ENCODE measurements at regions not wholly inside any gene's neighbourhood (a gene's known extent, or its start where the extent isn't known, plus 50 kb on each side); places are given as distances from the start of the nearest gene placed in this dataset.
"Not testable (repeated sequence)": the region's sequence is repeated elsewhere in the genome, so short reads cannot be mapped to it uniquely, and the experiment has no call there.

DNA sequence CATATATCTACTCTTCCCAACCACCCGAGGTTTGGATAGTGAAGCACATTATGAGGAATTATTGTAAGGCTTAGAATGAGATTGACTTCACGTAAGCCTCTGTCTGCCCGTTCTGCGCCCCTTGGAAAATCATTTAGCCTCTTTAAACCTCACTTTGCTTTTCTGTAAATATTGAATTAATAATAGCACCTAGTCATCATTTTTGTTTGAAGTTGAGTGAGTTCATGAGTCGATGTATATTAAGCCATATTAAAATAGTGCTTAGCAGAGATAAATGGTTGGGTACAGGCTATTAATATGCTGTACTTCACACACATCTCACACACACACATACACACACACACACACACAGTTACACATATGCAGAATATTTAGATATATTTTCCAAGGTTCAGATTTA lies 344.8 kb upstream of the EYS start:
- DNase-seq: no peak

DNA sequence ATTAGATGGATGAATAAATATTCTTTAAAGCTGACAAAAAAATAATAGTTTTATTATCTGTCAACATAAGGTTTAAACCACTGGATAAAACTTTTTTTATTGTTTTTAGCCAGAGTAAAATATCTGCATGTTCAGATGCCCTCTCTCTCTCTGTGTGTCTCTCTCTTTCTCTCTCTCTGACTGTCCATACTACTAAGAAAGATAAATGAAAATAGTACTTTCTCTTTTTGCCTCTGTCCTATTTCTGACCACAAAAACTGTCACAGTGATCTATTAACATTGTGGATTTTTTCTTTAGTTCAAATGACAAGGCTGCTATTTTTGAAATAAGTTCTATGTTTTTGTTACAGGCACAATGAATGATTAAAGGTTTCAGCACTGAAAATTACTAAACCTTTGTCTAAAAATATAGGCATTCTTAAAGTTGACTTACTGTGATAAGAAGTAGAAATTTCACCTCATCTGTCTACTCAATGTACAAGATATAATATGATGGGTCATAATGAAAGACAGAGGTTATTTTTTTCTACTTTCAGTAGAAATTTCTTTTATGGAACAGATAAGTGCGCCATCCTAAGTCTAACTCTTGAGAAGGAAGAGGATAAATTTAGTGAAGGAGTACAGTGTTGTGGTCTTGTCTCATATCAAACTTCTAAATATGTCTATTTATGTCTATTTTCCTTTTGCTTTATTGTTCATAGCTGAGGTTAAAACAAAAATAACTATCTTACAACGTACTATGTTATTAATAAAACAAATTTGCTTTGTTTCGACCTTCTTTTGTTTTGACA lies 341.9 kb upstream of the EYS start:
- no peak for DNase-seq

DNA sequence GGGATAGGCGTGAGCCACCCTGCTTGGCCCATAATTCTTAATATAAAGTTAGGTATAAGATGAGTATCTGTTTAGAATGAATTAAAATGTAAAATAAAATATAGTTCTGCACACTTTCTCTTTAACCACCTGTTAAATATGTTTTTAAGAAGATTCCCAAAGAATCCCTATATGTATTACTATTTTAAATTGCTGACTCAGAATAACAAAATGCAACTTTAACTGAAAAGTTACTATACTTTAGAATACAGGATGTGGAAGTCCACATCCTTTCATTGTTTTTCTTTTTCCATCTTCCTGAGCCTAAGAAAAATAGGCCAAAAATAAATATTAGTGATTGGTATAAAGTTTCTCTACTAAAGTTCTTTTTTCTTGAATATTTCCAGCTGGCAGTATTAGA lies 325.6 kb upstream of the EYS start:
- DNase-seq: no peak

DNA sequence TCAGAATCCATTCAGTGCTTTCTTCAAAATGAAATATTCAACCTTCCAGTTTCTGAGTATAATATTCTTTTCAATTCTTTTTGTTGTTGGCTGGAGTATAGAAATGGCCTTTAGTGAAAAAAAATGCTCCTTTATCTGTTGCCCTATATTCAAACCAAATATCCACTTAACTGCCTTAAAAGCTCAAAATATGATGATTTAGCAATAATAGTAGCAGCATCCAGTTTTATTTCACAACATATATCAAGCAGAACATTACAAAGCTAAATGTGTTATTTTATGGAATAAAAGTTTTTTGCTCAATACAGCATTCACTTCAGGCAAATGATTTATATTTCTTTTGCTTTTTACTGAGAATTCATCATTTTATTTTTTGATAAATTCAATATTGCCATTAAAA lies 322.4 kb upstream of the EYS start:
- DNase-seq: no peak

DNA sequence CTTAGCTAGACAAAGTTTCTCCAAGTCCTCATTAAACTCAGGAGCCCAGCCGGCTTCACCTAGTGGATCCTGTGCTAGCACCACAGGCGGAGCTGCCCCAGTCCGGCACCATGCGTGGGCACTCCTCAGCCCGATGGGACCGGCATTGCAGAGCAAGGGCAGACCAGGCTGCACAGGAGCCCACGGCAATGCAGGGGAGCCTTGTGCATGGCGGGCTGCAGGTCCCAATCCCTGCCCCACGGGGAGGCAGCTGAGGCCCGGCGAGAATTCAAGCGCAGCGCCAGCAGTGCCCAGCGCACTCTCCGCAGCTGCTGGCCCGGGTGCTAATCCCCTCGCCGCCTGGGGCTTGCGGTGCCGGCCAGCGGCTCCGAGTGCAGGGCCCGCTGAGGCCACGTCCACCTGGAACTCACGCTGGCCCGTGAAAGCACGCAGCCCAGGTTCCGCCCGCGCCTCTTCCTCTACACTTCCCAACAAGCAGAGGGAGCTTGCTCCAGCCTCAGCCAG lies 292.3 kb upstream of the EYS start:
- DNase-seq: no peak

DNA sequence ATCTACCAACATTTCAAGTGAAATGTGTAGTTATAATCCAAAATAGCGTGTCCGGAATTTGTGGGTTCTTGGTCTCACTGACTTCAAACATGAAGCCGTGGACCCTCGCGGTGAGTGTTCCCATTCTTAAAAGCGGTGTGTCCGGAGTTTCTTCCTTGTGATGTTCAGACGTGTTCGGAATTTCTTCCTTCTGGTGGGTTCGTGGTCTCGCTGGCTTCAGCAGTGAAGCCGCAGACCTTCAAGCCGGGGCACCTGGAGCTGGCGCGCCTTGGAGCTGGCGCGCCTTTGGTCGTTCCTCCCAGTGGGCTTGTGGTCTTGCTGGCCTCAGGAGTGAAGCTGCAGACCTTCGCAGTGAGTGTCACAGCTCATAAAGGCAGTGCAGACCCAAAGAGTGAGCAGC lies 291.5 kb upstream of the EYS start:
- no peak for DNase-seq

DNA sequence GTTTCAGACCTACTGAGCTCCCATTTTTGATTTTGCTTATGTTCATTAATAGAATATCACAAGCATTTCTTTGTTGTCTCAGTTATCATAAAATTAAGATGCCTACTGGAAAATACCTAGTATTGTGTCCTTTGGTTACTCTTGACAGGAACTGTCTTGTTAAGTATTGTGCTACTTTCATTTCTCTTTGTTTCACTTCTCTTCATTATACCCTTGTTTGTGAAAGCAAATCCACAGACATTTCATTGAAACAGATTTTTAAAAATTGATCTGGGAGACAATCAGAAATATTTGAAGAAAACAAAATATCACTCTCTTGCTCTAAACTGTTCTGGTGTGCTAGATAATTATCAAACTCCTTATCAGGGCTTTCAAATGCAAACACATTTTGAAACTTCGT lies 290.5 kb upstream of the EYS start:
- no peak for DNase-seq

DNA sequence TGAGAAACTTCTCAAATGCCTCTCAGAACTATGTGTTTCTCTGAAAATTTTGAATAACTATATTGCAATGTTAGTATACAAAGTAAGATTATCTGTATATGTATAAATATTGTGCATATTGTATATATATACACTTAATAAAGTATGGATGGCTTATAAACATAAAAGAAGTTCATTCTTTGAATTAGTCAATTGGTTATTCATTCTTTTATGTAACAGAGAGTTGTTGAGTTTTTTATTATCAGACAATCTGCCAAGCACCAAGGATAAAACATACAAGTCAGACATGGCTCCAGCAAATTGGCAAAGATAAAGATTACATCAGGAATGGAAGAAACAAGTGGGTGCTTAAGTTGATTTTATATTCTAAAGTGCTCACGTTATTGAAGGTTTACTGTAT lies 289.1 kb upstream of the EYS start:
- no peak for DNase-seq

DNA sequence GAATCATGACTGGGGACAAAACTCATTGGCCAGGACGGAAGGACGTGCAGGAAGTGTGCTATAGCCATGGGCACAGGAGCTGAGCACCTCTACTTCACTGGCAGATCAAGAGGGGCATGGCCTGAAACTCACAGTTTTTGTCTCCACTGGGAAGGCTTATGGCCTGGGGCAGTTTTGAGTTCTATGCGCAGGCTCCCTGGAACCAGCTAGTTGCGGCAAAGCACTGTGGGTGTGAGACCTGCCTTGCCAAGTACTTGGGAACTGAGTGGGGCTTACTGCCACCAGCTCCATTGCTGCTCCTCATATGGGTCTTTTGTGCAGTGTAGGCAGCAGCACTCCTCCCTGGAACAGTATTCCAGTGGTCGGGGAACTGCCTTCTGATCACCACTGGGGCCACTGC lies 282.6 kb upstream of the EYS start:
- DNase-seq: no peak

DNA sequence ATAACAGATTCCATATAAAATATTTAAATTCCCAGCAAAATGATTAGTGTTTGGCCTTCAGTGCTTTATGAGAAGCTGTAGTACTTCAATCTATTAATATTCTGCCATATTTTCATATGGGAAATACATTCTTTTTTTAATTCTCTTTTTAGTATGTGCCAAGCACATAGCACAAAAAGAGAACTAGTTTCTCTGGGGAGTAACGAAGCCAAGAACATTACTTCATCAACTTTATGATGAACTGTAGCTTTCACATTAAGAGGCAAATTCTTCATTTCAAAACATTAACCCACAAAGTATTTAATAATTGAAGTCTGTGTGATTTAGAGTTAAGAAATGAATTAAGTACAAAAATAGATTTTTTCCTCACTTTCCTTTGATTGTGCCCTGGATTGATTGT lies 281.0 kb upstream of the EYS start:
- no peak for DNase-seq

DNA sequence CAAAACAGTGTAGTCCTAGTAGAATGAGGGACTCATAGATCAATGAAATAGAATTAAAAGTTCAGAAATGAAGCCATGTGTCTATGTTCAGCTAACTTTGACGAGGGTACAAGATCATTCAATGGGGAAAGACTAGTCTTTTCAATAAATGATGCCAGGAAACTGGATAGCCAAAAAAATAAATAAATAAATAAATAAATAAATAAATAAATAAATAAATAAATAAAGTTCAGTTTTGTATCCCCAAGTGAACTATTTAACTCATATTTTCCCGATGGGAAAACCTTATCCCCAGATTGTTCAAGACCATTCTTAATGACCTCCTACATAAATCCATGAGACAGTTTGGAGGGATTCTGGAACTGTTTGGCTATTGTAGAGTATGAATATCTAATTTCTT lies 277.1 kb upstream of the EYS start:
- no peak for DNase-seq

DNA sequence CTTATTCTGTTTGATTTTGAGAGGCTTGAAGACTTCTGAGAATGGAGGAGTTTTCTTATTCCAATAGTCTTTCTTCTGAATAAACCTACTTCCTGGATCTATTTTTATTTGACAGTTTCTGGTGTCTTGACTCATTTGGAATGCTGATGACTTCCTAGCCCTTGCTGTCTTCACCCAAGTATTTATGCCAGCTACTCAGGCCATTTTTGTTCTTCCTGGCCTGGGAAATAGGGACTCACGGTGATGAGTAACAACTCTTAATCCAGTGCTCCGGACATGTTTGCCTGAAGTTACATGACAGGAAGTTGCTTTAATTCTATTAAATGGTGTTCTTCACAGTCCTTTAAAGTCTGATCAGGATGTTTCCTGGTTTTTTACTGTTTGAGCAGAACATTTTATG lies 272.1 kb upstream of the EYS start:
- DNase-seq: no peak

DNA sequence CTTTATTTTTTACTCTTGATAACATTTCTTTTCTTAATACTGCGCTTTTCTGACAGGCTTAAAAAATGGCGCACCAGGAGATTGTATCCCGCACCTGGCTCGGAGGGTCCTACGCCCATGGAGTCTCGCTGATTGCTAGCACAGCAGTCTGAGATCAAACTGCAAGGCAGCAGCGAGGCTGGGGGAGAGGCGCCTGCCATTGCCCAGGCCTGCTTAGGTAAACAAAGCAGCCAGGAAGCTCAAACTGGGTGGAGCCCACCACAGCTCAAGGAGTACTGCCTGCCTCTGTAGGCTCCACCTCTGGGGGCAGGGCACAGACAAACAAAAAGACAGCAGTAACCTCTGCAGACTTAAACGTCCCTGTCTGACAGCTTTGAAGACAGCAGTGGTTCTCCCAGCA lies 264.2 kb upstream of the EYS start:
- DNase-seq: not testable (repeated sequence)

DNA sequence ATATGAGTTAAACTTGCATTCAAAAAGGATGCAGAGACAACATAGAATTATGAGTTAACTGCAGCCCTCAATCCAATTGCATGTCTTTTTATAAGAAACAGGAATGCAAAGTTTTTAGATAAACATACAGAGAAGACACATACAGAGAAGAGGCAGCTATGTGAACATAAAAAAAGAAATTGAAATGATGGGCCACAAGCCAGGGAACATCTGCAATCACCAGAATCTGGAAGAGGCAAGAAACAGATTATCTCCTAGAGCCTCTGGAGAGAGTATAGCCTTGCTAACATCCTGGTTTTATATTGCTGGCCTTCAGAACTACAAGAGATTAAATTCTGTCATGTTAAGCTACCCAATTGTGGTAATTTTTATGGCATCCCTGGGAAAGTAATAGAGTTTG lies 257.2 kb upstream of the EYS start:
- DNase-seq: no peak

DNA sequence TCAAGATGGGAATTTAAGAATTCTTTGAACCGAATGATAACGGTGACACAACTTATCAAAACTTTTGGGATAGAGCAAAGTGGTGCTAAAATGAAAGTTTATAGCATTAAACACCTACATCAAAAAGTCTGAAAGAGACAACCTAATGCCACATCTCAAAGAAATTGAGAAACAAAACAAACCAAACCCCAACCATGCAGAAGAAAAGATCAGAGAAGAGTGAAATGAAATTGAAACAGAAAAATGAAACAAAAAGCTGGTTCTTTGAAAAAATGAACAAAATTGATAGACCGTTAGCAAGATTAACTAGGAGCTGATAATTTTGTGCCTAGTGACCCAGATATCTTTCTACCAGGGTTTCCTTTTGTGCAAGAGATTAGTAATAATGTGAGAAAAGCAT lies 248.0 kb upstream of the EYS start:
- DNase-seq: no peak

DNA sequence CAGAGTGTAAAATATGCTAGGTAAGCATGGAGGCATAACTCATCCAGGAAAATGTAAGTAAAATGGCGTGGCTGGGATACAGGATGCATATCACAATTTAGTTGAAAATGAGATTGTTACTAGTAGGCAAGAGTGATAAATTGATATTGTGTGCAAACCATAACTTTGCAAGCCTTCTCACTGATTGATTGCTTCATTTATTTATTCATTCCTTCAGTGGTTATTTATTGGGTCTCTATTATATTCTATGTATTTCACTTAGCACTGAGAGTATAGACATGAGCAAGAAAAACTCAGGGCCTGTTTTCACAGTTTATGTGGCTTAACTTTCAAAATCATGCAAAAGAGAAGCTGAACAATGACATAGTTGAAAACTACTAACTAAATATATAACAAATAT lies 241.0 kb upstream of the EYS start:
- DNase-seq: no peak

DNA sequence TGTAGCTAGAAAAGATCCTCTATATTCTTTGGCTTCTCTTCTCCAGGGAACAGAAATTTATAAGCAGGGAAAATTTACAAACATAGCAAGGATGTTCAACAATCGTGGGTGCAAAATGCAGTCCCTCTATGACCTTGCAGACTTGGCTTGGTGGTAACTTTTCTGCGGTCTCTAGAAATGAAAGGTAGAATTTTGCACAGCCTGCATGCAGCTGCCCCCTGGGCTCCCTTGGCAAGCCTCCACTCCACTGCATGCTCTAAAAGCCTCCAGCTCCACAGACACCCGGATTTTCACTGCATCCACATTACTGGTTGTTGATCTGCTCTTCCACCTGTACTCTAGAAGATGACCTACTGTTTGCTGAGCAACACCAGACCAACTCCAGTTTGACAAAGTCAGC lies 236.5 kb upstream of the EYS start:
- DNase-seq: no peak

DNA sequence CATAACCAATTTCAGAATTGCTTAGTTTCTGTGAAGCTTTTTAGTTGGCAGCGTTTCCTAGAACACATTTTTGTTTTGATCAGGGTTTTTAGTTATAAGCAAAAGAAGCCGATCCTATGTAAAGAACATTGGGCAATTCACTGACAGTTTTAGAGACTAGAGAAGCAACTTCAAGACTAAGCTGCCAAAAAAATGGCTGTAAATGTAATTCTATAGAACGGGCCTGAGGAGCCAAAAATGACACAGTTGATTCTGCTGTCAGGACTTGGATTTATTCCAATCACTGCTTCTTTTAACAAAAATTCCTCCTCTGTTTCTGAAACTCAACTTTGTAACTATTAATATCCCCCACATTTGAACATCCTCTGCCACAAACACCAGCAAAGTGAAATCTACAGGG lies 236.0 kb upstream of the EYS start:
- no peak for DNase-seq

DNA sequence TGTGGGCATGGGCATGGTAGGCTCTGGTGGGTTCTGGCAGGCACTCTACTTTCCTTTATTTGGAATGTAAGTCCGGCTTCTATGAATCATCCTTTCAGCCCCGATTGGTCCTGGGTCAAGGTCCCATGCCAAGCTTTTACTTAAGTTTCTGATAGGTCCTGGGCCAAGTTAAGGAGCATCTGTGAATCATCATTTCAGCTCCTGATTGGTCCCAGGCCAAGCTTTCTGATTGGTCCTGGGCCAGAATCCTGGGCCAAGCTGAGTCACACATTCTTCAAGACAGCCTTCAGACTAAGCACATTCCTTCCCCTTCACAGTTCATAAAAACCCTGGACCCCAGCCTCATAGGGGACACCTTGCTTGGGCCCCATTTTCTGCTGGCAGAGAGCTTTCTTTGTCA lies 231.0 kb upstream of the EYS start:
- no peak for DNase-seq

DNA sequence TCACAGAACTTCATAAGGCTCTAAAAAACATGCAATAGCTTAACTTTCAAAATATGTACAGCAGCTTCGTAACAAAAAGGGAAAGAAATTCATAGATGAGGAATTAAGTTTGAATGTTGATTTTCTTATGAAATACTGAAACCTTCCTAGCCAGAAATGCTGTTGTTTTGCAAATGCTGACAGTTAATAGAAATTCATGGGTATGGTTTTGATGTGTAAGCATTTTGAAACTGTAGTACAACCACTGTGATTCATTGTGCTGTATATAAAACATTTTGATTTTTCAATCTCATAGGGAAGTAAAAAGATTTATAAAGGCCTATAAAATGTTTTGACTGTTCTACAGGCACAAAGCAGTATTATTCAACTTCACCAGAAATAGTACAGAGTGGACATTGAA lies 228.4 kb upstream of the EYS start:
- no peak for DNase-seq

DNA sequence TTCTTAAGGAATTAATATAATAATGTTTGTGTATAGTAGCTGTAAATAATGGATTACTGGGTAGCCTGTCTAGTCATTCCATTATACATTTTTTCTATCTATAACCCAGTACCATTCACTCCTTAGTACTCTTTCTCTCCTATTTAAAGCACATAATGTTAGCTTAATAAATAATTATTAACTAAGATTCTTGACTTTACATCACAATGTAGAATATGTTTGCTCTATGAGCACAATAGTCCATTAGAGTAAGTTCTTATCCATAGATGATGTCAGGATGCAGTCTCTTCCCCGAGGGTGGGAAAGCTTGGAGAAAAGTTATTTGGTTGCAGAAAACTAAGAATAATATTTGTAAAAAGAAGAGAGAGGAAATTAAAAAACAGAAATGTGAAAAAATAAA lies 226.4 kb upstream of the EYS start:
- no peak for DNase-seq

DNA sequence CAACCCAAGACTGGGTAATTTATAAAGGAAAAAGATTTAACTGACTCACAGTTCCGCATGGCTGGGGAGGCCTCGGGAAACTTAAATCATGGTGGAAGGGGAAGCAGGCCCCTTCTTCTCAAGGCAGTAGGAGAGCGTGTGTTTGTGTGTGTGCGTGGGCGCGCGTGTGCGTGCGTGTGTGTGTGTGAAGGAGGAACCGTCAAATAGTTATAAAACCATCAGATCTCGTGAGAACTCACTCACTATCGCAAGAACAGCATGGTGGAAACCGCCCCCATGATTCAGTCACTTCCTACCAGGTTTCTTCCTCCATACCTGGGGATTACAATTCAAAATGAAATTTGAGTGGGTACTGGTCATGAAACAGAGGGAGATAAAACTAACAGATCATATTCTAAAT lies 220.1 kb upstream of the EYS start:
- no peak for DNase-seq

DNA sequence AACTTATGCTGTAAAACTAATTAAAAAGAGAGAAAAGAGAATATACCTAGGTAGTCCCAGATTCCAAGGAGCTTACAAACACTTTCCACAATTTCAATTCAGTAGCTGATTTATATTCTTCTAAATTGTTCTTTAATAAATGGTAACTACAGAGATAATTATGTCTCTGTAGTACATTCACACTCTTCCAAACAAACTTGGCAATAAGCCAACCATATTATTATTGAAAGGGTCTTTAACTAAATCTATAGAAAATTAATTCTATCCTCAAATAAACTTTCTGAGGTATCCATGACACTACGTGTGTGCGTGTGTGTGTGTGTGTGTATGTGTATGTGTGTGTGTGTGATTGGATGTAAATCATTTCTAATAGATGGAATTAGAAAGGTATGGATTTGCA lies 217.4 kb upstream of the EYS start:
- no peak for DNase-seq

DNA sequence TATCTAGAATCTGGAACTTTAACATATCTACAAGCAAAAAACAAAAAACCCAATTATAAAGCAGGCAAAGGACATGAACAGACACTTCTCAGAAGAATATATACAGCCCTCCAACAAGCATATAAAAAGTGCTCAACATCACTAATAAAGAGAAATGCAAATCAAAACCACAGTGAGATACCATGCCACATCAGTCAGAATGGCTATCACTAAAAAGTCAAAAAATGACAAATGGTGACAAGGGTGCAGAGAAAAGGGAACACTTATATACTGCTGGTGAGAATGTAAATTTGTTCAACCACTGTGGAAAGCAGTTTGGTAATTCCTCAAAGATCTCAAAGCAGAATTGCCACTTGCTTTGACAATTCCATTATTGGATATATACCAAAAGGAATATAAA lies 215.0 kb upstream of the EYS start:
- DNase-seq: no peak

DNA sequence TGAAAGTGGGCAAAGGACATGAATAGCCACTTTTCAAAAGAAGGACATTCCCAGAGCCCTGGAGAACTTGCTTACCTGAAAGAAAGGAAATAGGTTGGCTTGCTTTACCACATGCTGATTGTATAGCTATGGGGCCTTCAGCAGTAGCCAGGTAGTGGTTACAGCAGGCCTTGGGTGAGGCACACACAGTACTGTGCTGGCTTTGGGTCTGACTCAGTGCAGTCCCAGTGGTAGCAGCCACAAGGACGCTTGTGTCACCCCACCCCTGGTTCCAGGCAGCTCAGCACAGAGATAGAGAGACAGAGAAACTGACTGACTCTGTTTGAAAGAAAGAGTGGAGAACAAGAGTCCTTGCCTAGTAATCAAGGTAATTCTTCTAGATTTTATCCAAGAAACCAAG lies 201.0 kb upstream of the EYS start:
- no peak for DNase-seq

DNA sequence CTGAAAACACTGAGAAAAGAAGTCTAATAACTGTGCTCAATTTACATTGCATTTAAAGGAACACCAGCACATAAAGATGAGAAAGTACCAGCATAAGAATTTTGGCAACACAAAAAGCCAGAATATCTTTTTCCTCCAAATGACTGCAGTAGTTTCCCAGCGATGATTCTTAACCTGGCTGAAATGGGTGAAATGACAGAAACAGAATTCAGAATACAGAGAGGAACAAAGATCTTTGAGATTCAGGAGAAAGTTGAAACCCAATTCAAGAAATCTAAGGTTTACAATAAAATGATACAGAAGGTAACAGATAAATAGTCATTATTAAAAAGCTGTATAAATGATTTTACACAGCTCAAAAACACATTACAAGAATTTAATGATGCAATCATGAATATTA lies 197.0 kb upstream of the EYS start:
- DNase-seq: no peak
